GM21515 (cell line): ENCODE measurements at regions not wholly inside any gene's neighbourhood (a gene's known extent, or its start where the extent isn't known, plus 50 kb on each side); places are given as distances from the start of the nearest gene placed in this dataset.
A peak's percentile ranks its signal among the peaks of the same experiment; 100 is the strongest.

Experiments
- ATAC-seq: cut with Tn5 transposase; IDR thresholded peaks from one replicate; pipeline ENCODE4 v1.9.1; 2021; ENCODE audit not compliant: unreplicated experiment

DNA sequence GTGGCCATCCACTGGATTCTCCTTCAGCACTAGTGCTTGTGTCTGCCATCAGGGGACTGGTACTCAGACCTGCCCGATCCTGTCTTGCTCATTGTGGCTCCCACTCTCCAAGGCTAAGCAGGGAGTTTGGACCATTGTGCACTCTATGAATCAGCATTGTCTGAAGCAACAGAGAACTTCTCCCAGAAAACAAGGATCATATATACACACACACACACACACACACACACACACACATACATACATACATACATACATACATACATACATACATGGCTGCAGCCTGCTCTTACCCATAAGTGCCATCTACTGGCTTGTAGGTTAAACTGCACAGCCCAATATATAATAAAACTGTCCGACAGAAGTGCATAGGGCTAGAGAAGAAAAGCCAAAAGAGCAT is 345.3 kb upstream of the LCORL start:
- ATAC-seq = peak; percentile 94

DNA sequence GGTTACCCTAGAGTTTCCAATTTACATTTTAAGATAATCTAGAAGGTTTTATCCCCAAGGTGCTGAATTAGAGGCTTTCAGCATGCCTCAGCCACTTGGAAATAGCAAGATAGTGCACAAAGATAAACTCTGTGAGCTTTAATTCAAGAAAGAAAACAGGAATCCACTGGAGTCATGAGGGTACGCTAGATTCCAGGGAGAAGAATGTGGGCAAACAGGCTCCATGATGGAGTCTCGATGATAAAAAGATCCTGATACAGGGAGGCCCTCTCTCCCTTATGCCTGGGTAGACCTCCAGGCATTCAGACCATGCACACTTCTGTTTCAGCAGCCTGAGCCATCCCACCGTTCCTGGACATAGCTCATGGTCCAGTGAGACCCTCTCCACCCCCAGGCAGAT is 344.6 kb upstream of the LCORL start:
- ATAC-seq = no peak

- ATAC-seq = no peak
Measured at GRCh38 chr4:18343581-18343980, 322.0 kb upstream of the LCORL start.

- ATAC-seq = no peak
Measured at GRCh38 chr4:18342847-18343246, 321.3 kb upstream of the LCORL start.

DNA sequence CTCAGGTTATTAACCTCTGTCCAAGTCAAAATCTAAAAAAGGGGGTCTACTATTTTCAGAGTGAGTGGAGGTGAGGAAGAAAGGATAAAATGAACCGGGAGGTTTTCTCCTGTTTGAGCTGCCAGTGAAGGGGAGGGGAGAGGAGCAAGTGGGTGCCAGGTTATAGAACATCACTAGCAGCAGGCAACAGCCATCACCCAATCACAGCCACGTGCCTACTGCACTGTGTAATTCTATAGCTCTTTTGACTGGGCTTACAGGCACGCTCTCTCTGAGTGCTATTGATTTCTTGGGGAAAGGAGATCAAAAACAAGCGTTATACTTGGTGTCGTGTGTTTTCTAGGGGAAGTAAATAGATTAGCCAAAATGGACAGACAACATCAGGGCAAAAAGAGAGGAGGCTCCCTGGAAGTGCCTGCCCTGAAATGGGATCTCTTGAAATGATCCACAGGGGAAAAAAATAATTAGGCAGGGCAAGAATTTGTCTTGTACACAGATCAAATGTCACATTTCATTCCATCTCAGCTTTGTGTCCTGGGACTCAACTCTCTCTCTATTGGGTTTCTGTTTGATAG is 300.5 kb upstream of the LCORL start:
- no peak for ATAC-seq

- no peak for ATAC-seq
Measured at GRCh38 chr4:18319431-18319830, 297.9 kb upstream of the LCORL start.

DNA sequence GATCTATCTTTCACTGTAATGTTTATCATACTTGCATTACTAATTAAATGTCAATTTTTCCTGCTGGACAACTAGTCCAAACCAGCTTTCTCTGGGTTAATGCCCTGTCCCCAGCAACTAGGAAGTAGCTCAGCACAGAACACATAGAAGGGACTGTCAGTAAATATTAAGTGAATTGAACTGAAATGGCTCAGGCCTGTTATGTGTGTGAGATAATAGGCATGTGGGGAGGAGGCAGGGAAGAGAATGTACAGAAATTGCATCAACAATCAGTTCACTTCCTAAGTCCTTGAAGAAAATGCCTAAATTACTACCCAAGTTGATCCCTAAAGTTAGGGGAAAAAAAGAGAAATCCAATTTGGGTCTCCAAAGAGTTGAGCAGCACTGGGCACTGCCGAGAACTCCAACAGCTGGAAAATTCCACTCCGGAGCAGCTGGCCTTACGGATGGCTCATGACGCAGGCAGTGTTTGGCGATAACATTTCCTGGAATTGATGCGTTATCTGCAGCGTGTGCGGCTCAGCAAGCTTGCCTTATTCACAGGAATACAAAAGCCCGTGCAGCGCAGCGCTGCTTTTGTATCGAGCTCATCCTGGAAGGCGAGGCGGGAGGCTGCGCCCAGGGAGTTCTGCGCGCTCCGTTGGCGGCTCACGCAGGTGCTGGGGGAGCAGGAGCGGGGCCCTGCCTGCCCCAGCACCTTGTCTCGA is 297.3 kb upstream of the LCORL start:
- ATAC-seq = no peak

DNA sequence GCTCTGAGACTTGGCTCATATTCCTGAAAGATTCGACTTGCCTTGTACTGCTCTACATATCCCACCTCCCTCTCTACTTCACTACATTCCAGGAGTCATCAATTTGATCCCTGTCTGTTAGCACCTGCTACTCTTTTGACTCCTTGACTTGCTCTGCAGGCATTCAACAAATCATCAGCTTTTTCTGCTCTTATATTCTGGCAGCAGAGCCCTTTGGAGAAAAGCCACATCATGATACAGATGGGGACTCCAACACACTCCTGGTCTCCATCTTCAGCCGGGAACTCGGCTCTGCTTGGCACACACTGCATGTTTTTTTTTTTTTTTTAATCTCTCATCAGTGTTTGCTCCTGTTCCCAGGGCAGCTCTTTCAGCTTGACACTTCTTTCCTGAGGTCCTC is 293.2 kb upstream of the LCORL start:
- ATAC-seq = no peak

DNA sequence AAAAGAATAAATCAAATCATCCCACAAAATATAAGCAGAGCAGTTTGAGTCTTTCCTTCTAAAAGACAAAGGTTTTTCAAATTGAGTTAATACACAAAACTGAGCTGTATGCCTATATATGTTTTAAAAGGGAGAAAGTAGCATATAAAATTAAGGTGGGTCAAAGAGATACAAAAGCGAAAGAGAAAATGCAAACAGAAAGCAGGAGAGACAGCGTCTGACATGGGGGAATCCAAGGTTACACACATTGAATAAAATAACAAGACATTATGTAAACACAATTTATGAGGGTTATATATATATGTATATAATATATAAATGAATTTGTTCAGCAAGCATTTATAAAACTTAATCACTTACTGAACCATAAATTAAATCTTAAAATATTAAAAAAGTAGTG is 276.1 kb upstream of the LCORL start:
- ATAC-seq = no peak

DNA sequence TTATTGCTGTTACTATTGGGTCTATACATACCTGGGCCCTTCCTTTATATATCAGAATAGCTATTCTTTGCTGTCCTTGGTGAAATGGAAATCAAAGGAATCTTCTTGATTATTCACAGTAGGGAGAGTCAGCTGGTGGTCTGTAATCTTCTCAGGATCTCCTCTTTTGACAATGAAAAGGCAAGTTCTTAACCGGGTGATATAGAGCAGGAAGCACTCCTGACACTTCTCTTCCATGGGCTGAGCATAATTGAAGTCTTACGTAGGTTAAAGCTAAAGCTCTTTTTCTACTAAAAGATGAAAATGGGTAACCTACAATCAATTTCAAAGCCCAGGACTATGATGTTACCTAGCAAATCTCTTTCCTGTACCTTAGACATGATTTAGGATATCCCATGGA is 274.9 kb upstream of the LCORL start:
- no peak for ATAC-seq

- ATAC-seq = no peak
Measured at GRCh38 chr4:18294846-18295245, 273.3 kb upstream of the LCORL start.

DNA sequence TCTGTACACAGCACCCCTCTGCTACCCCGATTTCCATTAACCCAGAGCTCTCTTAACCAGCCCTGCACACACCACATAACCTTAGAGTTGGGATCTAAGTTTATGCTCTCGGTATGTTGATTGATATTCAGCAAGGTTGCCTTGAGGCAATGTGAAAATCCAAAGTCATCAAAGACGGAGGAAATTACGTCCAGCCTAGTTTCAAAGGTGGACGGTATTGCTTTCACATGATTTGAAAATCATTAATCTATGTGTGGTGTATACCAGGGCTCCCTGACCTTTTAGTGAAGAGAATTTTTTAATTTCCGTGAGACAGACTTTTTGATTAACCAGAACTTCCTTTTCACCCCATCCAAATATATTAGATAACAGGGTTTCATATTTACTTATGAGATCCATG is 272.5 kb upstream of the LCORL start:
- no peak for ATAC-seq

GRCh38 chr4:18292411-18292810 is 270.9 kb upstream of the LCORL start:
- no peak for ATAC-seq

DNA sequence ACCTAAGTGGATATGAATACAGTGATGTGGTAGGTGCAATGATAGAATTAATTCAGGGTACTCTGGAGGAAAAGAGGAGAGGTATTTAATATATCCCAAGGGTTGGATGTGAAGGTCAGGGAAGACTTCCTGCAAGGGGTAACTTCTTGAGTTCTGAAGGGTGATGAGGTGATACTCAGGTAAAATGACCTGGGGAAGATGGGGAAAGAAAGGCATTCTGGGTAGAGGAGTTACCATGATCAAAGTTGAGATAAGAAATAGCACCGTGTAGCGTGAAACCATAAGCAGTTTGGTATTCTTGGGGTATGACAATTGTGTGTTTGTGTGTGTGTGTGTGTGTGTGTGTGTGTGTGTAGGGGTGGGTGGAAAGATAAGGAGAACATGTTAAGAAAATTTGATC is 270.4 kb upstream of the LCORL start:
- ATAC-seq = no peak

- no peak for ATAC-seq
Measured at GRCh38 chr4:18291256-18291655, 269.7 kb upstream of the LCORL start.

DNA sequence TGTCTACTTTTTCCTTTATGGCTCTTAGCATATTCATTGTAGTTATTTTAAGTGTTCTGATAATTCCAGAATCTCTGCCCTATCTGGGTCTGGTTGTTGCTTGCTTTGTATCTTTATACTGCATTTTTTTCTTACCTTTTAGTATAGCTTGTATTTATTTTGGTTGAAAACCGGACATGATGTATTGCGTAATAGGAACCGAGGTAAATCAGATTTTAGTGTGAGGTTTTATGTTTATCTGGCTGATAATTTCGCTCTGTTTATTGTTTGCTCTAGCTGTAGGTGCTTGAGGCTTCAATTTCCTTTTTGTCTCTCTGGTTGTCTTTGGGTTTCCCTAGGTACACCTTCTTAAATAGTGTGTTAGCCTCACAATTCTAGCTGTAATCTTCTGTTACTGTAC is 263.8 kb upstream of the LCORL start:
- ATAC-seq = no peak

GRCh38 chr4:18278244-18278643 is 256.7 kb upstream of the LCORL start:
- no peak for ATAC-seq

DNA sequence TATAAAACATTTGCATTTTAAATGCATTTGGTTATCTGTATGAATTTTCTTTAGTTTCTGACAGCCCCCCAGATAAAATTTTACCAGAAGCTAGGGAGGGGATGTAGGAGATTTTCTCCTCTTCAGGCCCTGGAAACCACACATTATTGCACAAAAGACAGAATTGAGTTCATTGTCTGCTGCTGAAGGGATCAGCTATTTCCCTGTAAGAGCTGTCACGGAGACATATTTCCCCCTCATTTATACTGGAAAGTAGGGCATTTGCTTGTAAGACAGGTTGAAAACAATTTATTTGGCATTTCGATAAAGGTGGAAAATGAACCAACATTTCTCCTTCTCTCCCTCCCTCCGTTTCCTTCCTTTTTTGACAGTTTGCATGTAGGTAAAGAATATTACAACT is 241.3 kb upstream of the LCORL start:
- no peak for ATAC-seq

- no peak for ATAC-seq
Measured at GRCh38 chr4:18252052-18252451, 230.5 kb upstream of the LCORL start.

GRCh38 chr4:18250564-18250963 is 229.0 kb upstream of the LCORL start:
- ATAC-seq = no peak

GRCh38 chr4:18248611-18249010 is 227.1 kb upstream of the LCORL start:
- ATAC-seq = no peak

GRCh38 chr4:18247189-18247588 is 225.6 kb upstream of the LCORL start:
- no peak for ATAC-seq
